ENCODE measurements at regions not wholly inside any gene's neighbourhood (a gene's known extent, or its start where the extent isn't known, plus 50 kb on each side); places are given as distances from the start of the nearest gene placed in this dataset.

- no peak for DNase-seq
Observed at GRCh38 chr16:80418517-80419355, 122.1 kb upstream of the DYNLRB2 start.

- DNase-seq = no peak
Observed at GRCh38 chr16:80417706-80418271, 123.0 kb upstream of the DYNLRB2 start.

- no peak for DNase-seq
Observed at GRCh38 chr16:80408014-80408413, 132.8 kb upstream of the DYNLRB2 start.

GRCh38 chr16:80407265-80407987 lies 133.4 kb upstream of the DYNLRB2 start:
- DNase-seq = no peak

GRCh38 chr16:80404847-80405246 lies 135.9 kb upstream of the DYNLRB2 start:
- DNase-seq = no peak

GRCh38 chr16:80403894-80404293 lies 136.9 kb upstream of the DYNLRB2 start:
- DNase-seq = no peak

GRCh38 chr16:80390871-80391489 lies 149.8 kb upstream of the DYNLRB2 start:
- no peak for DNase-seq

- DNase-seq = no peak
Observed at GRCh38 chr16:80390046-80390445, 150.7 kb upstream of the DYNLRB2 start.

GRCh38 chr16:80389338-80389737 lies 151.5 kb upstream of the DYNLRB2 start:
- DNase-seq = no peak

GRCh38 chr16:80387318-80387921 lies 153.4 kb upstream of the DYNLRB2 start:
- DNase-seq = no peak

- DNase-seq = no peak
Observed at GRCh38 chr16:80384862-80385261, 155.9 kb upstream of the DYNLRB2 start.

GRCh38 chr16:80380514-80380913 lies 160.3 kb upstream of the DYNLRB2 start:
- DNase-seq = no peak

GRCh38 chr16:80377096-80377956 lies 163.5 kb upstream of the DYNLRB2 start:
- no peak for DNase-seq

GRCh38 chr16:80375973-80376372 lies 164.8 kb upstream of the DYNLRB2 start:
- DNase-seq = no peak

- no peak for DNase-seq
Observed at GRCh38 chr16:80375513-80375912, 165.3 kb upstream of the DYNLRB2 start.

GRCh38 chr16:80372341-80372740 lies 168.5 kb upstream of the DYNLRB2 start:
- no peak for DNase-seq

- peak; percentile 20 for DNase-seq
Observed at GRCh38 chr16:80369138-80369958, 171.4 kb upstream of the DYNLRB2 start.

- no peak for DNase-seq
Observed at GRCh38 chr16:80367037-80367658, 173.6 kb upstream of the DYNLRB2 start.

- no peak for DNase-seq
Observed at GRCh38 chr16:80366023-80366422, 174.8 kb upstream of the DYNLRB2 start.

- no peak for DNase-seq
Observed at GRCh38 chr16:80362816-80363215, 178.0 kb upstream of the DYNLRB2 start.

GRCh38 chr16:80356365-80356764 lies 184.4 kb upstream of the DYNLRB2 start:
- DNase-seq = no peak

Data from SHP77 treated with DMSO at 0.1 percent for 48 hours (cell line).